Vagina (tissue), 2 donors: ENCODE measurements at regions not wholly inside any gene's neighbourhood (a gene's known extent, or its start where the extent isn't known, plus 50 kb on each side); places are given as distances from the start of the nearest gene placed in this dataset.
"Not testable (repeated sequence)": the region's sequence is repeated elsewhere in the genome, so short reads cannot be mapped to it uniquely, and the experiment has no call there.

Experiments
- DNase-seq, 2 donors: peaks; one replicate each; pipeline ENCODE4 v3.0.0-alpha.2; 2017; ENCODE audit errors: extremely low spot score in 2 of 2
- H3K27ac ChIP-seq: fragments of 200-600 bp; sonication (generic); one replicate; pipeline ENCODE4 v1.5.1; 2019
- H3K27me3 ChIP-seq: fragments of 200-600 bp; sonication (generic); one replicate; pipeline ENCODE4 v1.5.1; 2019
- H3K36me3 ChIP-seq, 2 donors: fragments of 200-600 bp; sonication (generic); one replicate each; pipeline ENCODE4 v1.5.1; 2017 to 2019
- H3K4me1 ChIP-seq: fragments of 200-600 bp; sonication (generic); one replicate; pipeline ENCODE4 v1.5.1; 2019
- H3K4me3 ChIP-seq, 2 donors: fragments of 200-600 bp; sonication (generic); 1 replicate in 1 of 2; 2 replicates in 1 of 2; pipeline ENCODE4 v1.5.1; 2016 to 2019
- H3K9me3 ChIP-seq: fragments of 200-600 bp; sonication (generic); one replicate; pipeline ENCODE4 v1.5.1; 2019
- CTCF ChIP-seq, 3 experiments: fragments of 450-650 bp in 2 of 3; fragments of 200-600 bp in 1 of 3; sonication (generic) in 1 of 3; IDR thresholded peaks; one replicate each; pipeline ENCODE4 v1.5.1; 2017 to 2019; ENCODE audit warnings: antibody characterized with exemption in 3 of 3, mild to moderate bottlenecking in 2 of 3, moderate library complexity in 2 of 3
- POLR2A ChIP-seq, 2 donors: fragments of 450-650 bp; IDR thresholded peaks; one replicate each; pipeline ENCODE4 v1.6.1; 2017; ENCODE audit warnings: antibody characterized with exemption in 2 of 2, mild to moderate bottlenecking in 2 of 2, moderate library complexity in 2 of 2
- POLR2AphosphoS5 ChIP-seq, 2 donors: sonication (generic); formaldehyde crosslinking; IDR thresholded peaks; one replicate each; pipeline ENCODE4 v1.9.0; 2017; ENCODE audit warnings: antibody characterized with exemption in 2 of 2, mild to moderate bottlenecking in 2 of 2, low read depth in 1 of 2; ENCODE audit not compliant: insufficient read depth in 1 of 2
- intact Hi-C: fragments of 100-400 bp; cut with DNase I; formaldehyde crosslinking; loops from one replicate; pipeline ENCODE4 v1.15.1; 2023

GRCh38 chr1:761791-762190 lies 75.3 kb upstream of the OR4F16 start:
- H3K4me1 ChIP-seq, H3K27me3 ChIP-seq, H3K36me3 ChIP-seq, H3K9me3 ChIP-seq, H3K27ac ChIP-seq, H3K4me3 ChIP-seq, DNase-seq, intact Hi-C loops: not testable (repeated sequence)

GRCh38 chr1:771449-771848 lies 85.0 kb upstream of the OR4F16 start:
- H3K27ac ChIP-seq, DNase-seq, H3K4me1 ChIP-seq, H3K9me3 ChIP-seq, H3K36me3 ChIP-seq, H3K4me3 ChIP-seq, H3K27me3 ChIP-seq, intact Hi-C loops: not testable (repeated sequence)

- H3K27me3 ChIP-seq, H3K9me3 ChIP-seq, intact Hi-C loops, DNase-seq, H3K4me1 ChIP-seq, H3K36me3 ChIP-seq: not testable (repeated sequence)
- Histone ChIP-seq H3K27ac (peak overlapping the region; percentile 84), H3K4me3 (peak overlapping the region in 1 of 2 donors; percentile 73)
Observed at GRCh38 chr1:777480-778180, 91.2 kb upstream of the OR4F16 start.

DNA sequence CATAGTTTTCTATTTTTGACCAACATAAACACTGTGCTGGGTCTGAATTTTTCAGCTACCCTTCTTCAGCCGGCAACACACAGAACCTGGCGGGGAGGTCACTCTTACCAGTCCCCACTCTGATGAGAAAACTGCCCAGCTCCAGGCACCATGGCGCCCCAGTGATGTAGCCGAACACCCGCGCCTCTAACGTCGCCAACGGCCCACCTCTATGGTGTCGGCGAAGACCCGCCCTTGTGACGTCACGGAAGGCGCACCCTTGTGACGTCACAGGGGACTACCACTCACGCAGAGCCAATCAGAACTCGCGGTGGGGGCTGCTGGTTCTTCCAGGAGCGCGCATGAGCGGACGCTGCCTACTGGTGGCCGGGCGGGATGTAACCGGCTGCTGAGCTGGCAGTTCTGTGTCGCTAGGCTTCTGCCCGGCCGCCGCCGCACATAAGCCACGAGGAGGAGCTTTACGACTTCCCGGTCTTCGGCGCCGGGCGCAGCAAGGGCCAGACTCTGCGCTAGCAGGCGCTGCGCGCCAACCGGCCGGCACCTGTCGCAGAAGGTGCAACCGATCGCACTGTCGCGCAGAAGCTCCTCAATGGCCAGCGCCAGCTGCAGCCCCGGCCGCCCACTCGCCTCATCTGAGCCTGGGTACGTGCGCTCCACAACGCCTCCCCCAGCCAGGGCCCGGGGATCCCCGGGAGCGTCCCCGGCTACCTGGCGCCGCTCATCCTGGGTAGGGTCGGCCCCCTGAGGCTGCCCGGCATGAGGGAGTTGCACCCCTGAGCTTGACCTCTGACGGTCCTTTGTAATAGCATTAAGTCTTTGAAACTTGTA lies 92.2 kb upstream of the OR4F16 start:
- H3K27me3 ChIP-seq, H3K36me3 ChIP-seq, H3K9me3 ChIP-seq, intact Hi-C loops, H3K4me1 ChIP-seq: not testable (repeated sequence)
- Histone ChIP-seq H3K4me3 (peak overlapping the region; percentile 61 to 73), H3K27ac (peak overlapping the region; percentile 84)
- TF ChIP-seq POLR2AphosphoS5 (IDR thresholded peaks at IDR 0.05; ENCODE audit: insufficient read depth in 1 of 2, low read depth in 1 of 2) (peak; percentile 89 to 96), POLR2A (IDR thresholded peaks at IDR 0.05) (peak in 1 of 2 donors; percentile 86), CTCF (IDR thresholded peaks at IDR 0.05) (peak in 2 of 3 experiments; percentile 51 to 58)
- DNase-seq, result peak; percentile 97 to 98

DNA sequence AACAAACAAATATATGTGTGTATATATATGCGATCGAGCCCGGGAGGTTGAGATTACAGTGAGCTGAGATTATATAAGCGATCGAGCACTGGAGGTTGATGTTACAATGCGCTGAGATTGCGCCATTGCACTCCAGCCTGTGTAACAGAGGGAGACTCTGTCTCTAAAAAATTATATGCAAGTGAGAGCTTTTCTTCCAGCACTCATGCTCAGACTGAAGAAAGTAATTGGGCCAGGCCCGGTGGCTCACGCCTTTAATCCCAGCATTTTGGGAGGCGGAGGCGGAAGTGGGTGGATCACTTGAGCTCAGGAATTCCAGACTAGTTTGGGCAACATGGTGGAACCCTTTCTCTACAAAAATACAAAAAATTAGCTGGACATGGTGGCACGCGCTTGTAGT lies 93.2 kb upstream of the OR4F16 start:
- intact Hi-C loops, H3K36me3 ChIP-seq, DNase-seq: not testable (repeated sequence)

DNA sequence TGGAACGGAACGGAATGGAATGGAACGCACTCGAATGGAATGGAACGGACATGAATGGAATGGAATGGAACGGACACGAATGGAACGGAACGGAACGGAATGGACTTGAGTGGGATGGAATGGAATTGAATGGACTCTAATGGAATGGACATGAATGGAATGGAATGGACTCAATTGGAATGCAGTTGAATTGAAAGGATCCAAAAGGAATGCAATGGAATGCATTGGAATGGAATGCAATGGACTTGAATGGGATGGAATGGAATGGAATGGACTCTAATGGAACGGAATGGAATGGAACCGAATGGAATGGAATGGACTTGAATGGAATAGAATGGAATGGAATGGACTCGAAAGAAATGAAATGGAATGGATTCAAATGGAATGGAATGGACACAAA lies 102.4 kb upstream of the OR4F16 start:
- Histone ChIP-seq H3K27ac (no peak overlapping the region), H3K4me3 (no peak overlapping the region), H3K27me3 (no peaks in the 10 kb centered on the region), H3K4me1 (no peaks in the 10 kb centered on the region), H3K9me3 (no peaks in the 10 kb centered on the region), H3K36me3 (no peaks in the 10 kb centered on the region)
- DNase-seq, result no peak
- intact Hi-C loops, result no loop called here
- TF ChIP-seq POLR2AphosphoS5 (IDR thresholded peaks at IDR 0.05; ENCODE audit: insufficient read depth in 1 of 2, low read depth in 1 of 2) (no peak), CTCF (IDR thresholded peaks at IDR 0.05) (no peak), POLR2A (IDR thresholded peaks at IDR 0.05) (no peak)

More for the DNA sequence above, 93.2 kb upstream of the OR4F16 start:
- H3K4me3 ChIP-seq, result peak overlapping the region in 1 of 2 donors; percentile 73
- not testable (repeated sequence) for H3K4me1 ChIP-seq, H3K9me3 ChIP-seq, H3K27ac ChIP-seq, H3K27me3 ChIP-seq

GRCh38 chr1:789606-790005 lies 103.2 kb upstream of the OR4F16 start:
- H3K27me3 ChIP-seq, H3K36me3 ChIP-seq, DNase-seq, H3K4me1 ChIP-seq, intact Hi-C loops, H3K27ac ChIP-seq, H3K9me3 ChIP-seq, H3K4me3 ChIP-seq: not testable (repeated sequence)

DNA sequence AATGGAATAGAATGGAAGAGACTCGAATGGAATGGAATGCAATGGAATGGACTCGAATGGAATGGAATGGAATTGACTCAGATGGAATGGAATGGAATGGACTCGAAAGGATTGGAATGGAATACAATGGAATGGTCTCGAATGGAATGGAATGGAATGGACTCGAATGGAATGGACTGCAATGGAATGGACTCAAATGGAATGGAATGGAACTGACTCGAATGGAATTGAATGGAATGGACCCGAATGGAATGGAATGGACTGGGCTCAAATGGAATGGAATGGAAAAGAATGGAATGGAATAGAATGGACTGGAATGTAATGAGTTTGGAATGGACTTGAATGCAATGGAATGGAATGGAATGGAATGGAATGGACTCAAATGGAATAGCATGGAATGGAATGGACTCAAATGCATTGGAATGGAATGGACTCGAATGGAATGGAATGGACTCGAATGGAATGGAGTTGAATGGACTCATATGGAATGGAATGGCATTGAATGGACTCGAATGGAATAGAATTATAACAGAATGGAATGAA lies 104.0 kb upstream of the OR4F16 start:
- H3K4me3 ChIP-seq, DNase-seq, H3K27me3 ChIP-seq, H3K36me3 ChIP-seq, H3K27ac ChIP-seq, H3K4me1 ChIP-seq, intact Hi-C loops, H3K9me3 ChIP-seq: not testable (repeated sequence)

DNA sequence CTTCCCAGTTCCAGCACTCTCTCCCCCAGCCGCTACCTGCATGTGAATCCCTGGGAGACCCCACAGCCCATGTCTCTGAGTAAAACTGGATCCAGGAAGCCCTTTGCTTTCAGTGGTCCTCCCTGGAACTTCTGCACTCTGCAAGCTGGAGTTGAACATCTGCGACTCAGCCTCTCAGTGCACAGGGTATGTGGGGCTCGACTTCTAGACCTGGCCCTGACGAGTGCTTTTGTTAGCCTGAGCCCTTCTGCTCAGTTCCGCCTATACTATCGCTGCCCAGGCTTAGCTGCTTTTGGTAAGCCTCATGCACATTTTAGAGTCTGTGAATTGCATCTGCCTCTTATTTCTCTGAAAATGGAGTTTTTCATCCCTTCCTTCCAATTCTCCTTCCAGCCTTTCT lies 107.9 kb upstream of the OR4F16 start:
- DNase-seq, intact Hi-C loops, H3K36me3 ChIP-seq, H3K4me1 ChIP-seq, H3K9me3 ChIP-seq, H3K27me3 ChIP-seq, H3K4me3 ChIP-seq, H3K27ac ChIP-seq: not testable (repeated sequence)

GRCh38 chr1:794918-795584 lies 108.6 kb upstream of the OR4F16 start:
- H3K27me3 ChIP-seq, H3K9me3 ChIP-seq, H3K4me1 ChIP-seq, H3K4me3 ChIP-seq, DNase-seq, H3K27ac ChIP-seq, H3K36me3 ChIP-seq, intact Hi-C loops: not testable (repeated sequence)
